HUDEP-2 (cell line): ENCODE measurements at regions not wholly inside any gene's neighbourhood (a gene's known extent, or its start where the extent isn't known, plus 50 kb on each side); places are given as distances from the start of the nearest gene placed in this dataset.
"Not testable (repeated sequence)": the region's sequence is repeated elsewhere in the genome, so short reads cannot be mapped to it uniquely, and the experiment has no call there.

Experiments
- DNase-seq, 76 experiments: peaks; one replicate each; lab custom pipeline; 2025; ENCODE audit not compliant: unreplicated experiment in 76 of 76; lab: John Stamatoyannopoulos, UW

DNA sequence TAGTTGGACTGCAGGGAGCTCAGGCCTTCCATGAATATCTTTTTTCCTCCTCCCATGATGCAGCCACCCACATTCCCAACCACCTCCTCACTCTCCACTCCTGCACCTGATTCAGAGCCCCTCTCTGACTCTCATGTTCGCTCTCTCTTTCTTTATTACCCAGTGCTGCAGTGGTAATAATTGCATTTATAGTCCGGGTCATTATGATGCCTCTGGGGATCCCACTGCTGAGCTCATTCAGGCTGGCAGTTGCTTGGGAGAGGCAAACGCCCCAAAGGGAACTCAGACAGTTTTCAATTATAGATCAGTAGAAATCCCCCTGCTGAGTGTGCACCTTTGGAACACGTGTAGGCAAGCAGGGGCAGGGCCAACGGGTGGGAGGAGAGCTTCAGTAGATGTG lies 953.0 kb downstream of the GRID1 start:
- DNase-seq, result no peak

DNA sequence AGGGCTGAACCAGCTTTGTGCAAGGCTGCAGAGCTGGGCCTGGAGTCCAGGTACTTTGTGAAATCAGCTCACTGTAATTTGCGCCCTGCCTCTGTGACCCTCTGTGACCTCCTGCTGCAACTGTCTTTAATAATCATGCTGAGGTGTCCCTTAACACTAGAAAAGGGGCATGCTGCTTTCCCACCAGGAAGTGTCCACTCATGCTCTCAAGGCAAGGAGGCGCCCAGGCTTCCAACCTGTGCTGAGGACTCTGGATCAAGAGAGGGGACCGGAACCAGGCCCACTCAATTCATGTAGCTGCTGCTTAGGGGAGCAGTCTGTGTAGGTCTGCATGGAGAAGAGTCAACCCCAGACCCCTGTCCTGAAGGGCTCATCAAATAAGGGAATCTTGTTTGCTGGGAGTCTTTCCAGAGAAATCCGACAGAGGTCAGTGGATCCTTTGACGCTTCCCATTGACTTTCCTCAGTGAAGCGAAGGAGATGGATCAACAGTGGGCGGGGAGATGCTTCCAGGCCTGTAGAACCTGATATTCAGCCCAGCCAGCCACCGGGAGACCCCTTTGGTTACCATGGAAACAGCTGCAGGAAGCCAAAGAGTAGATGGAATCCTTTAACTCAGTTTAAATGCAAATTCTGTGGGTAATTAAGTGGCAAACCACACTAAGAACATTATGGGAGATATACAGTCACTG lies 945.9 kb downstream of the GRID1 start:
- DNase-seq, result no peak

DNA sequence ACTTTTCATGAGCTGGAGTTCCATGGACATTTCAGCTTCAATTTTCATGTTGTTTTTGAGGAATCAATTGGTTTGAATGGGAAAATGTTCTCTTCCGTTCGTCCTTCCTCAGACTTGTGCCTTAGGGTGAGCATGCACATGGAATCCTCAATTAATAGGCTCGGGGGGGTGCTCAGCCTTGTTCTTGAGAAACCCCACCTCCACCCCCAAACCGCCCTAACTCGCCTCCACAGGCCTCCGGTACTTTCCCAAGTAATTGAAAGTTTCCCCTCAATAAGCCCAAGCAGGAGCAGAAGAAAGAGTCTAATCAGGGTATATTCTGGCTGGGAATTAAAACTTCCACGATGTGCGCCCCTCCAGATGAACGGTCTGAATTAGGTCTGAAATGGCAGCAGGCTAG lies 945.2 kb downstream of the GRID1 start:
- DNase-seq, result no peak

DNA sequence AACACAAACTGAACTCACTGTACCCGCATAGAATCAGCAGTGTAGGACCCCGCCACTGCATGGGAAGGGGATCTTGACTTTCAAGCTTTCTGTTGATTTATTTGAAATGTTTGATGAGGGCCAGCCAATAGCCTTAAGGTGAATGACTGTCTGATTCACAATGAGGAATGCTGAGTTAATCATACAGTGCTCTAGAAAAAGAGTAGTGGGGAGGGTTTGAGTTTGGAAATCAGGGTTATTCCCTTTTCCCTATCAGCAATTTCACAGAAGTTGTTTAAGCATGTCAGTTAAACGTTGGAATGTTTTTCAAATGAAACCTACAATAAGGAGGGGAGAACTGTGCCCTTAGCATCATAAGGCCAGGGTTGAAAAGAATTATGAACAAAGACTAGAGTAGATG lies 937.5 kb downstream of the GRID1 start:
- DNase-seq, result no peak

- DNase-seq, result no peak
These were observed 935.6 kb downstream of the GRID1 start for GRCh38 chr10:85430991-85431390.

GRCh38 chr10:85433248-85433647 lies 933.3 kb downstream of the GRID1 start:
- no peak for DNase-seq

GRCh38 chr10:85444868-85445267 lies 921.7 kb downstream of the GRID1 start:
- no peak for DNase-seq

DNA sequence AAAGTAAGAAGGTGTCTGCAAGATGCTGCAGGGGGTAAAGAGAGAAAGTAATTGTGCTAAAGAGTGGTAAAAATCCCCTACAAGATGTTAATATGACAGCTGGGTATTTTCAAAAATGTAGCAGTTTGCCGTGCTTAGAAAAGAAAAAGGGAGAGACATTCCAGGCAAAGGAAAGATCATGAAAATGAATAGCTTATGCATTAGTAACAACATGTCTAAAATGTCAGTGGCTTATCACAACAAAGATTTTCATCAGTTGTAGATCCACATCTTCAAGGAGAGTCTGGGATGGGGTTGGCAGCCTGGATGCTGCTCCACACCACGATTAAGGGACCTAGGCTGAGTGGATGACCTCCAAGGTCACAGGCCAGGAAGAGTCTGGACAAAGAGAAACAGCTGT lies 920.9 kb downstream of the GRID1 start:
- DNase-seq, result no peak

DNA sequence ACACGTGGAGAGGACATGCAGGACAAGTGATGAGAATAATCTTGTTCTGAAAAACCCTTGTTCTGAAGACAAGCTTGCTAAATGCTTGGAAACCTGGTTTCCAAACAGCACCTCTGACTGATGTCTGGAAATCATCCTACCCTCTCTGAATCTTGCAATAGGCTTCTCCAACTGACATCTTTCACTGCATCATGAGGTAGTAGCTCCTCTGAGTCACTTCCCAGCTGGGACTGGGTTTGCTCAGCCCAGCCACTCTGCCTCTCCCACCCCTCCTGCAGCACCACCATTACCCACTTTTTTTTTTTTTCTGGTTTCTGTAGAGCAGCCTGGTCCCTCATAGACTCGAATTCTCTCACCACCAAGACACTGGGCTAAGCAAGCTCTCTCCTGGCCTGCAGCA lies 919.8 kb downstream of the GRID1 start:
- no peak for DNase-seq

DNA sequence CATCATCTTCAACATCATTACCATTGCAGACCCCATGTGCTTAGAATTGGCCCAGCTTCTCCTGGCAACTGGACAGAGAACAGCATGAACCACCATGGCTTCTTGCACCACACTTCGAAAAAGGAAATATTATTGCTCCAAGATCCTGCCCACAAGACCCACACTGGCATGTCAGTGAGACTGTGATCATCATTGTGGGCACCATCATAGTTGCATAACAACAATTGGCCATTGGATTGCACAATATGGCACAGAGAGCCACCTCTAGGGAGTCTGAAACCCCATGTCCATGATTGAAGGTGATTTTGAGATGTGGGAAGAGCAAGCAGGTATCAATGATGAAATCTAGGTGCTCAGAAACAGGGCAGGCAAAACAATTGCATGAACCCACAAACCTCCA lies 918.9 kb downstream of the GRID1 start:
- DNase-seq, result no peak

- DNase-seq, result no peak
These were observed 917.9 kb downstream of the GRID1 start for GRCh38 chr10:85448716-85449115.

DNA sequence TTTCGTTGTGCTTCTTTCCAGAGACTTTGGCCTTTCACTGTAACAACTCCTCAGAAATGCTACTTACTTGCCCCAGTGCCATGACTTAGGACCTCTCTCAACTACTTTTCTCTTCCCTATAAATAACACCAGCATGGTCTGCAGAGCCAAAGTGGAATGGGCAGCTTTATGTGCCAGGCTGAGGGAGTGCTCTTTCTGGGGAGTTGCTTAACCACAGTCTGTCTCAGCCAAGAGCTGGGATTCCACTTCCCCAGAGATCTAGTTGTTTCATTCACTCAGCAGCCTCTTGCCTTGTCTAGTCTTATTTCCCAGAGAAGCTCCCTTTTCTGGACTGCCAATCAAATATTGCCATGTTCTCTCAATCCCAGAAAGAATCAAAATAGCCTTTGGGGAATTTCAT lies 912.2 kb downstream of the GRID1 start:
- no peak for DNase-seq

GRCh38 chr10:85457191-85457590 lies 909.4 kb downstream of the GRID1 start:
- DNase-seq, result no peak

DNA sequence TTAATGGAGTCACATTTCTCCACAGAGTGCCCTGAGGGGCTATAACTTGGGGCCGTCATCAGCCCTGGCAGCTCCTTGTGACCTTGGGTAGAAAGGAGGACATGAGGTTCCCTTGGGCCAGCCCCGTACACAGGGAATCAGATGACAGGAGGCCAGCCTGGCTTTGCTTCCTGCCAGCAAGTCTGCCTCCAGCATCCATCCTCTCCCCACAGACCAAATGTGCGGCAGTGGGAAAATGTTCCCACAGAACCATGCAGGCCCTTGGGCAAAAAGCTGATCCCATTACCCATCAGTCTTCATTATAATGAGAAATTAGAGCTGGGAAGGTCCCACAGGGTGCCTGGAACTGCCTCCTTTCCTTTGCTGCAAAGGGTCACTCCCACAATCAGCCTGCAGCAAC lies 908.3 kb downstream of the GRID1 start:
- DNase-seq, result no peak

DNA sequence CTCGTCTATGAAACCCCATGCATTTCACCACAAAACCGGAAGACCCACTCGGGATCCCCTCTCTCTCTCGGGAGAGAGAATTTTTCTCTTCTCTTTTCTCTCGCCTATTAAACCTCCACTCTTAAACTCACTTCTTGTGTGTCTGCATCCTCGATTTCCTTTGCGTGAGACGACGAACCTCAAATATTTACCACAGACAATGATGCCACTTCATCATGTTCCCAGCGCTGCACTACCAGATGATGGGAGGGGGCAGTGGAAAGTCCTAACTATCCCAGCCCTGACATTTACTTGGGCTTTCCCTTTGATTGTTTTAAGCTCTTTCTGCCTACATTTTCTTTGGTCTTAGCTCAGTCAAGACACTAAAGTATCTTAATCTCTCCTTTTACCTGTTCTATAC lies 906.7 kb downstream of the GRID1 start:
- DNase-seq, result no peak

DNA sequence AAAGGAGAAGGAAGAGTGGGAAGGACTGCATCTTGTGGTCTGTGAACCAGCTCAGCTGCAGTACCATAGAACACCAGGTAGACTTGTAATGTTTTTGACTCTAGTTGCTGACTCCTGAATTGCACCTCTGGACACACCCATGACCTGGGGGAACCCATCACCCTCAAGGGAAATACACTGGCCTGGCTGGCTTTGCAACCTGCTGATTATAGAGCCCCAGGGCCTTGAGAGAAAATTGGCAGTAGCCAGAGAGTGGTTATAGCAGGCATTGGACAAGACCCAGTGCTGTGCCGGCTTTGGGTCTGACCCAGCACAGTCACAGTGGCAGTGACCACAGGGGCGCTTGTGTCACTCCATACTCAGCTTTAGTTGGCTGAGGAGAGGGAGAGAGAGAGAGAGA lies 902.3 kb downstream of the GRID1 start:
- DNase-seq, result no peak

- no peak for DNase-seq
These were observed 888.6 kb downstream of the GRID1 start for GRCh38 chr10:85477979-85478378.

GRCh38 chr10:85490431-85490830 lies 876.2 kb downstream of the GRID1 start:
- no peak for DNase-seq

DNA sequence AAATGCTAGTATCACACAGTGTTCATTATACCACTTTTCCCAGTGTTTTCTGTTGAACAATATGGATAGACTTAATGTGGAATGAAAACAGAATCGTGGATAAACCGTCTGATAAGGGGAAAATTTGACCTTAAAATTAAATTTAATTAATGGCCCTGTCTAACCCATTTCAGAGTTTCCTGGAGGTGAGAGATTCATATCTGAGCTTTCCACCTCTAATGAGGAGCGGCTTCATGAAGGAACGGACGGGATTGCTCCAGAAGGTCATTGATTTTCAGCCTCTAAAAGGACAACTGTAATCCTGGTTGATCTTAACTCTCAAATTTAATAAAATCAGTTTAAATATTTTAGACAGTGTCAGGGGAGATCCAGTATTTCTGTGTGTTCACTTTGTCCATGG lies 874.9 kb downstream of the GRID1 start:
- DNase-seq, result no peak

DNA sequence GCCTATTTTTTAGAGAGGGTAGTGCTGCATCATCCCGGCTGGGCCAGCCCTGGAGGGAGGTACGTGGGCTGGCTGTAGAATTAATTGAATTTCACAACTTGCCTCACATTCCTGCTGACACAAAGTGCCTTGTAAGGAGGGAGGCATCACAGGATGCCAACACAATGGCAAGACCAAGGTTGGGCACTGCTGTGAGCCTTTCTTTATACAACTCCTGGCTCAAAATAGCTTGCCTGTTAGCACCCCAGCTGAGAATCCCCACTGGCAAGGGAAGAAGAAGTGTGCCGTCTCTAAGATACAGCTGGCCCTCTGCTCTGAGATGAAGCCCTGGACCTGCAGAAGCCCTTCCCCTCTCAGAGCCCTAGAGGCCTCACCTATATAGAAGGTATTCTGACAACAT lies 873.9 kb downstream of the GRID1 start:
- no peak for DNase-seq

DNA sequence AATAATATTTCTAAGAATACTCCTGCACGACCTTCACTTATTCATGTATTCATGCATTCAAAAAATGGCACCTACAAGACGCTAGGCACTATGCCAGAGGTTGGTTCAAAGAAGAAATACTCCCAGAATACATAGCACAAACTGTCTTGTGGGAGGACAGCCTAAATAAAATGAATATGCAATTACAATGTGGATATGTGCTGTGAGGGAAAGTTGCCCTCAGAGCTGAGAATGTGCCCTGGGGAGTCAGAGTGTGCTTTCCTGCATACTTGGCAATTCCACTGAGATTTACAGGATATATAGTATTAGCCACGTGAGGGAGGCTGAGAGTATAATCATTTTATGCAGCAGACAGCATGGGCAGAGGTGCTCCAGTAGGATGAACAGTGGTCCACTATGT lies 872.9 kb downstream of the GRID1 start:
- DNase-seq, result no peak

DNA sequence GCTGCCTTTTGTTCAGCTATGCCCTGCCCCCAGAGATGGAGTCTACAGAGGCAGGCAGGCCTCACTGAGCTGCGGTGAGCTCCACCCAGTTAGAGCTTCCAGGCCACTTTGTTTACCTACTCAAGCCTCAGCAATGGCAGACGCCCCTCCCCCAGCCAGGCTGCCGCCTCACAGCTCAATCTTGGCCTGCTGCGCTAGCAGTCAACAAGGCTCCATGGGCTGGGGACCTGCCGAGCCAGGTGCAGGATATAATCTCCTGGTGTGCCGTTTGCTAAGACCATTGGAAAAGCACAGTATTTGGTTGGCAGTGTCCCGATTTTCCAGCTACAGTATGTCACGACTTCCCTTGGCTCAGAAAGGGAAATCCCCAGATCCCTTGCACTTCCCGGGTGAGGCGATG lies 862.0 kb downstream of the GRID1 start:
- DNase-seq, result not testable (repeated sequence)

DNA sequence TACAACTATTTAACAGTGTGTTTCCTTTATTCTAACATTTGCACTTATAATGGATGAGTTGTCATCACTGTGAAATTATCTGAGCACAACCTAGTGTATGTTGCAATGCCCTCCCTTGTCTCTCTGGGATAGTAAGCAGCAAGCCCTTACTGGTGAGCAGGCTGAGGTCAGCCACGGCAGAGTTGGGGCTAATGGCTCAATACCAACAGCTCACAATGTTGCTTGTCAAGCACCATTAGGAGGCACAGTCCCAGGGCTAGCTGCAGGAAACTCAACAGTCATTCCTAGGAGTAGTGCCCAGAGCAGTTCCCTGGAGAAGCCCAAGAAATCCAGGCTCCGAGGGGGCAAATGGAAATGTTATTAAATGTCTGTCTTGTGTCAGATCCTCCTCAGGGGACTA lies 858.4 kb downstream of the GRID1 start:
- DNase-seq, result no peak
